HG03060 (cell line): ENCODE measurements at regions not wholly inside any gene's neighbourhood (a gene's known extent, or its start where the extent isn't known, plus 50 kb on each side); places are given as distances from the start of the nearest gene placed in this dataset.
"Not testable (repeated sequence)": the region's sequence is repeated elsewhere in the genome, so short reads cannot be mapped to it uniquely, and the experiment has no call there.

Experiments
- ATAC-seq: cut with Tn5 transposase; IDR thresholded peaks from one replicate; pipeline ENCODE4 v1.9.1; 2021; ENCODE audit warnings: low read depth, moderate number of reproducible peaks; ENCODE audit not compliant: unreplicated experiment

DNA sequence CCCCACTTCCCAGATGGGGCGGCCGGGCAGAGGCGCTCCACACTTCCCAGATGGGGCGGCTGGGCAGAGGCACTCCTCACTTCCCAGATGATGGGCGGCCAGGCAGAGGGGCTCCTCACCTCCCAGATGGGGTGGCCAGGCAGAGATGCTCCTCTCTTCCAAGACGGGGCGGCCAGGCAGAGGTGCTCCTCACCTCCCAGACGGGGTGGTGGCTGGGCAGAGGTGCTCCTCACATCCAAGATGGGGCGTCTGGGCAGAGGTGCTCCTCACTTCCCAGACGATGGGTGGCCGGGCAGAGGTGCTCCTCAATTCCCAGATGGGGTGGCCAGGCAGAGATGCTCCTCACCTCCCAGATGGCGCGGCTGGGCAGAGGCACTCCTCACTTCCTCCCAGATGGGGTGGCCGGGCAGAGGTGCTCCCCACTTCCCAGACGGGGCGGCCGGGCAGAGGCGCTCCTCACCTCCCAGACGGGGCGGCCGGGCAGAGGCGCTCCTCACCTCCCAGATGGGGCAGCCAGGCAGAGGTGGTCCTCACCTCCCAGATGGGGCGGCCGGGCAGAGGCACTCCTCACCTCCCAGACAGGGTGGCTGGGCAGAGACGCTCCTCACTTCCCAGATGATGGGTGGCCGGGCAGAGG is 275.2 kb downstream of the LIPI start:
- not testable (repeated sequence) for ATAC-seq

DNA sequence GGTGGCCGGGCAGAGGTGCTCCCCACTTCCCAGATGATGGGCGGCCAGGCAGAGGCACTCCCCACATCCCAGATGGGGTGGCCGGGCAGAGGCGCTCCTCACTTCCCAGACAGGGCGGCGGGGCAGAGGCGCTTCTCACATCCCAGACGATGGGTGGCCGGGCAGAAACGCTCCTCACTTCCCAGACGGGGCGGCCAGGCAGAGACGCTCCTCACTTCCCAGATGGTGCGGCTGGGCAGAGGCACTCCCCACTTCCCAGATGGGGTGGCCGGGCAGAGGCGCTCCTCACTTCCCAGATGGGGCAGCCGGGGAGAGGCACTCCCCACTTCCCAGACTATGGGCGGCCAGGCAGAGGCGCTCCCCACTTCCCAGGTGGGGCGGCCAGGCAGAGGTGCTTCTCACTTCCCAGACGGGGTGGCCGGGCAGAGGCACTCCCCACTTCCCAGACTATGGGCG is 275.8 kb downstream of the LIPI start:
- ATAC-seq: not testable (repeated sequence)

DNA sequence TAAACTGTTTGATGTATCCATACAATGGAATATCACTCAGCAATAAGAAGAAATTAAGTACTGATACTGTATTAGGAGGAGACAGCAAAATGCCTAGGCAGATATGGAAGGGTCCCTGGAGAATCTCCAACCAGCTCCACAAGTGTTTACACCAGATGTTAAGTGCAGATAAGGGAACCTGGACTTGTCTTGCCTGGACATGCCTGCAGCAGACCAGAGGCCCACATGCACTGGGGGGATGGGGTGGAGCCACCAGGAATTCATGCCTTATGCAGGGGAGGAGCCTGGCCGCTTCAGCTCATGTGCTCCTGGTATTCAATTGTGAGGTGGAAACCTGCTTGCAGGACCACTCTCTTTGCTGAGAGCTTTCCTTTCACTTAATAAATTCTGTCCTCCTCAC is 287.6 kb downstream of the LIPI start:
- ATAC-seq: not testable (repeated sequence)

DNA sequence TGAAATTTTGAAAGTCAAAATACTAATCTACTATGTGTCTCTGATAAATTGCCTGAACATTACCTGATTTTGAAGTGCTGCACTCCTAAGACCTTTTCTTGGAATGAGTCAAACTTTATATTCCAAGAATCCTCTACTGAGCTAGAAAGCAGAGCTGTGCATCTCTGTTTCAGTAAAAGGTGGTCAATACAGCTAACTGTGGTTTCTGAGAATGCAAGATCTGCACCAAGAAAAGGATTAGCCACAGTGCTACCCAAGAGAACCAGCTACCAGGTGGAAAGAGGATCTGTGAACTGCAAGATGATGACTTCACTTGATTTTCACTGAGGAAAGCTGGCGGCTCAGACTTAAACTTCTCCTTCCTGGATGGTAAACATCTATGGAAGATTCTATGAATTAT is 289.3 kb downstream of the LIPI start:
- not testable (repeated sequence) for ATAC-seq

DNA sequence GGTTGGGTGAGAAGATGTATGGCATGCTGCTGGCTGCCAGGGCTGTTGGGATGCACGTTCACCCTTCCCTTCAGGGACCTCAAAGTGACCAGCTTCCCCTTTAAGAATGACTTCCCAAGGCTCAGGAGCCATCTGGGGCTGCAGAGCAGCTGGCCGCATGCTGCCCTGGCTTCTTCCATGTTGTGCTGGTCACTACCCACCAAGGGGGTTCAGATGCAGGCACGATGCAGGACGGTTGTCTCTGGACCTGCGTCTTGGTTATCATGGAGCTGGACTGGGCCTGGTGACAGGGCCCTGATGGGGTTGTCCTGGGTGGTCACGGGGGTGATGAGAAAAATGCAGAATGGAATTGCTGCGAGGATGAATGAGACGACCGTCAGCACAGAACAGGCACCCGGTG is 297.8 kb downstream of the POTED start:
- ATAC-seq: not testable (repeated sequence)

DNA sequence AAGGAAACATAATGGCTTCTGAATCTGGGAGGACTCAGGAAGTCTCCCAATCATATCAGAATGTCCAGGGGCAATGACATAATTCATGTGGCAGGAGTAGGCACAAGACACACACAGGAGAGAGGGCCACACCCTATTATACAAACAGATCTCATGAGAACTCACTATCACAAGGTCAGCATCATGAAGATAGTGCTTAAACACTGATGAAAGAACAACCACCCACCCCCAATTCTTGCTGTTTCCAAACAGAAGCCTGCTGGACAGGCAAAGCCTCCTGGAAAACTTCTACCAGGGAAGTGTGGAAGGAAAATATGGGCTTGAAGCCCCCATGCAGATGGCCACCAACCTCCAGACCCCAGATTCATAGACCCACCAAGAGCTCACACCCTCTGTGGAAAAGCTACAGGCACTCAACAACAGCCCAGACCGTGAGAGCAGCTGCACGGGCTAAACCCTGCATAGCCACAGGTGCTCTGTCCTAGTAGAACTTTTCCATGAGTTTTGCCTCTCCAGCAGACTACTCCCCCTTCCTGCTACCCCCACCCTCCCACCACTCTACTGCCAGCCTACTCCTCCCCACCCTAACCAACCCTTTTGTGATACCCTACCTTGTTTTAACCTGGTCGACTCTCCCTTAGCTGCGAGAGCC is 287.1 kb downstream of the POTED start:
- ATAC-seq: not testable (repeated sequence)

DNA sequence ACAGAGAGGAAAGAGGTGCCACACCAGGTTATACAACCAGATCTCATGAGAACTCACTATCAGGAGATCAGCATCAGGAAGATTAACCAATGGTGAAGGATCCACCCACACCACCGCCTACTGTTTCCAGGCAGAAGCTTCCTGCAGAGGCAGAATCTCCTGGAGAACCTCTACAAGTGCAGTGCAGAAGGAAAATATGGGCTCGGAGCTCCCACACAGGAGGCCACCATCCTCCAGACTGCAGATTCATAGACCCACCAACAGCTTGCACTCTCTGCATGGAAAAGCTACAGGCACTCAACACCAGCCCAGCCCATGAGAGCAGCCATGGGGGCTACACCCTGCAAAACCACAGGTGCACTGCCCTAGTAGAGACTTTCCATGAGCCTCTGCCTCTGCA is 284.0 kb downstream of the POTED start:
- ATAC-seq: not testable (repeated sequence)

DNA sequence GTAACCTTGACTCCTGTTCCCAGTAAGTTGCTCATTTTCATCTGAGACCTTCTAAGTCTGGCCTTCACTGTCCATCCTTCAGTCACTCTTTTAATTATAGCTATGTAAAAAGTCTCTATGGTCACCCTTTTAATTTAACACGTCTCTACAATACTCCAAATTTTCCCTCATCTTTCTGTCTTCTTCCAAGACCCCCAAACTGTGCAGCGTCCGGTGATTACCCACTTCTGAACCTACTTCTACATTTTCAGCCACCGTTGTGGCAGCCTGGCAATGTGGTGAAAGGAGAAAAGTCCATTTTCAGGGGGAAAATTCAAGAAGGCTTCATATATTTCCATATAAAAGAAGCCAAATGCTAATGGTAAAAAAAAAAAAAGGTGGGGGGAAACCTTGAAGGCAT is 283.4 kb downstream of the POTED start:
- not testable (repeated sequence) for ATAC-seq

DNA sequence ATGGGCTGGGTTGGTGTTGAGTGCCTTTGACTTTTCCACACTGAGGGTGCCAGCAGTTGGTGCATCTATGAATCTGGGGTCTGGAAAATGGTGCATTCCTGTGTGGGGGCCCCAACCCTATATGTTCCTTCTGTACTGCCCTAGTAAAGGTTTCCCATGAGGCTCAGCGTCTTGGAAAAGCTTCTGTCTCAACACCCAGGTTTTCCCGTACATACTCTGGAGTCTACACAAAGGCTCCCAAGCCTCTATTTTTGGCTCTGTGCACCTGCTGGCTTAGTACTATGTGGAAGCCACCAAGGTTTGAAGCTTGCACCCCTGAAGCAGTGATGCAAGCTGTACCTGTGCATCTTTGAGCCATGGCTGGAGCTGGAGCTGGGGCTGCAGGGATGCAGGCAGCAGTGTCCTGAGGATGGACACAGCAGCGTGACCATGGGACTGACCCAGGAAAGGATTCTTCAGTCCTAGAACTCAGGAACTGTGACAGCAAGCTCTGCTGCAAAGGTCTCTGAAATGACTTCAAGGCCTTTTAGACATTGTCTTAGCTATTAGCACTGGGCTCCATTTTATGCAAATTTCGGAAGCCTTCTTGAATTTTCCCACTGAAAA is 282.7 kb downstream of the POTED start:
- ATAC-seq: not testable (repeated sequence)

DNA sequence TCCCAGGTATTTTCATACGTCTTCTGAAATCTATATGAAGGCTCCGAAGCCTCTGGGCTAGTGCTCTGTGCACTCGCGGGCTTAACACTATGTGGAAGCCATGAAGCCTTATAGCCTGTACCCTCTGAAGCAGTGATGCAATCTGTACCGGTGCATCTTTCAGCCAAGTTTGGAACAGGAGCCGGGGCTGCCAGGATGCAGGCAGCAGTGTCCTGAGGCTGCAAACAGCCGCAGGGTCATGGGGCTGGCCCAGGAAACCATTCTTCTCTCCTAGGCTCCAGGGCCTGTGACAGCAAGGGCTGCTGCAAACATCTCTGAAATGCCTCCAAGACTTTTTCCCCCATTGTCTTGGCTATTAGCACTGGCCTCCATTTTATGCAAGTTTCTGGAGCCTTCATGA is 279.6 kb downstream of the POTED start:
- not testable (repeated sequence) for ATAC-seq

DNA sequence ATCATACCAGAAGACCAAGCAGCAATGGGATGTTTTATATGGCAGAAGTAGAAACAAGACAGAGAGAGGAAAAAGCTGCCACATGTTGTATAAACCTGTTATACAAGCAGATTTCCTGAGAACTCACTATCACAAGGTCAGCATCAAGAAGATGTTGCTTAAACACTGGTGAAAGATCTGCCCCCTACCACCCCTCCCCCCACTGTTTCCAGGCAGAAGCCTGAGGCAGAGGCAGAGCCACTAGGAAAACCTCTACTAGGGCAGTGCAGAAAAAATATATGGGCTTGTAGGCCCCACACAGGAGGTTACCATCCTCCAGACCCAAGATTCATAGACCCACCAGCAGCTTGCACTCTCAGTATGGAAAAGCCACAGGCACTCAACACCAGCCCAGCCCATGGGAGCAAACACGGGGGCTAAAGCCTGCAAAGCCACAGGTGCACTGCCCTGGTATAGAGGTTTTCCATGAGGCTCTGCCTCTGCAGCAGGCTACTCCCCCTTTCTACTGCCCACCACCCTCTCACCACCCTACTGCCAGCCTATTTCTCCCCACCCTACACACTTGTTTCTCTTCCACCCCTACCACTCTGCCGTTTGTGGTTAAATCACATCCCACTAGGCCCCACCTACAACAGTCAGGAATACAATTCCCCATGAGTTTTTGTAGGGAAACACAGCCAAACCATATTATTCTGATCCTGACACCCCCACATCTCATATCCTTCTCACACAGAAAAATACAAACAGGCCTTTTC is 274.2 kb downstream of the POTED start:
- not testable (repeated sequence) for ATAC-seq

DNA sequence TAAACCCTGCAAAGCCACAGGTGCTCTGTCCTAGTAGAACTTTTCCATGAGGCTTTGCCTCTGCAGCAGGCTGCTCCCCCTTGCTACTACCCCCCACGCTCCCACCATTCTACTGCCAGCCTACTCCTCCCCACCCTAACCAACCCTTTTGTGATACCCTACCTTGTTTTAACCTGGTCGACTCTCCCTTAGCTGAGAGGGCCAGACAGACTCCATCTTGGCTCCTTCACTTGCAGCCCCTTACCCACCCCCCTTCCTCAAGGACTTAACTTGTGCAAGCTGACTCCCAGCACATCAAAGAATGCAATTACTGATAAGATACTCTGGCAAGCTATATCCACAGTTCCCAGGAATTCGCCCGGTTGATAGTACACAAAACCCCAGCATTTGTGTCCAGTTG is 267.9 kb downstream of the POTED start:
- ATAC-seq: not testable (repeated sequence)

DNA sequence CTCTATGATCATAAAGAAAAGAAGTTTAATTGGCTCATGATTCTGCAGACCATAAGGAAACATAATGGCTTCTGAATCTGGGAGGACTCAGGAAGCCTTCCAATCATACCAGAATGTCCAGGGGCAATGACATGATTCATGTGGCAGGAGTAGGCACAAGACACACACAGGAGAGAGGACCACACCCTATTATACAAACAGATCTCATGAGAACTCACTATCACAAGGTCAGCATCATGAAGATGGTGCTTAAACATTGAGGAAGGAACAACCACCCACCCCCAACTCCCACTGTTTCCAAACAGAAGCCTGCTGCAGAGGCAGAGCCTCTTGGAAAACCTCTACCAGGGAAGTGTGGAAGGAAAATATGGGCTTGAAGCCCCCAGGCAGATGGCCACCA is 267.4 kb downstream of the POTED start:
- ATAC-seq: not testable (repeated sequence)

DNA sequence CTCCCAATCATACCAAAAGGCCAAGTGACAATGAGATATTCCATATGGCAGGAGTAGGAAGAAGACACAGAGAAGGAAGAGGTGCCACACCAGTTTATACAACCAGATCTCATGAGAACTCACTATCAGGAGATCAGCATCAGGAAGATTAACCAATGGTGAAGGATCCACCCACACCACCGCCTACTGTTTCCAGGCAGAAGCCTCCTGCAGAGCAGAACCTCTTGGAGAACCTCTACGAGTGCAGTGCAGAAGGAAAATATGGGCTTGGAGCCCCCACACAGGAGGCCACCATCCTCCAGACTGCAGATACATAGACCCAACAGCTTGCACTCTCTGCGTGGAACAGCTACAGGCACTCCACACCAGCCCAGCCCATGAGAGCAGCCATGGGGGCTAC is 264.4 kb downstream of the POTED start:
- not testable (repeated sequence) for ATAC-seq

DNA sequence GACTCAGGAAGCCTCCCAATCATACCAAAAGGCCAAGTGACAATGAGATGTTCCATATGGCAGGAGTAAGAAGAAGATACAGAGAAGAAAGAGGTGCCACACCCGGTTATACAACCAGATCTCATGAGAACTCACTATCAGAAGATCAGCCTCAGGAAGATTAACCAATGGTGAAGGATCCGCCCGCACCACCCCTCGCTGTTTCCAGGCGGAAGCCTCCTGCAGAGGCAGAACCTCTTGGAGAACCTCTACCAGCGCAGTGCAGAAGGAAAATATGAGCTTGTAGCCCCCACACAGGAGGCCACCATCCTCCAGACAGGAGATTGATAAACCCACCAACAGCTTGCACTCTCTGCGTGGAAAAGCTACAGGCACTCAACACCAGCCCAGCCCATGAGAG is 245.1 kb downstream of the POTED start:
- no peak for ATAC-seq

DNA sequence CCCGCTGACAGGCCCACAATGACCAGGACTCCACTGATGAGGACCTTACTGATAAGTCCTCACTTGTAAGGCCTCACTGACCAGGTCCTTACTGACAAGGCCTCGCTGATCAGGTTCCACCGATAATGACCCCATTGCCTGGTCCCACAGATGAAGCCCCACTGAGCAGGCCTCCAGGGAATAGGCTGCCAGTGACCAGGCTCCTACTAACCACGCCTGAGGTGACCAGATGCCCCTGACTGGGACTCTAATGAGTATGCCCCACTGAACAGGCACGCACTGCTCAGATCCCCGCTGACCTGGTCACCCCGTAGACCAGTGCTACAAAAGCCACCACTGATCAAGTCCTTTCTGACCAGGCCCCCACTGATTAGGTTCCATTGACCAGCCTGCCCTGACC is 241.2 kb downstream of the POTED start:
- ATAC-seq: not testable (repeated sequence)

DNA sequence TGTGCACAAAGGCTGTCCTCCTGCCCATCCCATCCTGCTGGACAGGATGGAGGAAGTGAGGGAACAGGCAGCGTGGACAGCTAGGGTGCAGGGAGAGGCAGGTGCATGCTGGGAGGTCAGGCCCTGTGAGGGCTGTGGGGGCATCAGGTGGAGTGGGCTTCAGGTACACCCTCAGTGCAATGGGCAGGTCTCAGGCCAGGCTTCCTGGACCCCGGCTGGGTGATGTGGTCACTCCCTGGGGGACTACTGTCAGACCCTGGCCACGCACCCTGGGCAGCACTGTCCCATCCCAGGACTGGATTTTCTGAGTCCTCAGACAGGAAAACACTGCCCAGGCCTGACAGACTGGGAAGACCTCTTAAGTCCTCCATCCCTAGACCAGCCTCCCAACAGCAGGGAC is 239.9 kb downstream of the POTED start:
- not testable (repeated sequence) for ATAC-seq

DNA sequence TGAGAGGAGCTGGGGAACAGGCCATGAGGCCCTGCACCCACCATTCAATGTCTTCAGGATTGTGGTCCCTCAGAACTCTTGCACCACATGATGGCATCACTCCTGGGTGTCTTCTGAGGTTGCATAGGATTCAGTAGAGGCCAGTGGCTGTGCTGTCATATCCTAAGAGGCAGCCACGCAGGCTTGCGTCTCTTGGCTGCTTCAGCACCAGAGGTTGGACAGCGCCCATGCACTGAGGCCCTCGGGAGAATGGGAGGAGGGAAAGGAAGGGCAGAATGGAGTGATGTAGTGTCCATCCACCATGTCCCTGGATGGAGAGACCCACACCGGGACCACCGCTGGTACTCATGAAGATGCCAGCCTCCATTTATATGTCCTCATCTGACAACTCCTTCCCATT is 237.1 kb downstream of the POTED start:
- ATAC-seq: not testable (repeated sequence)

DNA sequence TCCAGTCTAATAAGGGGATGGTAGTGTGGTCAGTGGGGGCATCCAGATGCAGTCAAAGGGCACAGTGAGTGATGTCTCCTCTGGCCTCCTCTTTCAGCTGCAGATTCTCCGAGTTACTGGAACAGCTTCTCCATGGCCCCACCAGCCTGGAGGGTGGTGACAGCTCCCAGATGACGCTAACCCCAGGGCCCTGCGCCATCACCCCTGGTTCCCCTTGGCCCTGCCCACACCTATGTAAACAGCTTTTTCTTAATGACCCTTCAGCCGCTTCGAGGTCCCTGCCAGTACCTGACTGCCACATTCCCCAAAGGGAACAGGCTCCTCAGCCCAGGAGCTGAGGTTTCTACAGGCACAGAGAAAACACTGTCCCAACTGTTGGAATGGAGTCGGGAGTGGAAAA is 235.0 kb downstream of the POTED start:
- not testable (repeated sequence) for ATAC-seq

DNA sequence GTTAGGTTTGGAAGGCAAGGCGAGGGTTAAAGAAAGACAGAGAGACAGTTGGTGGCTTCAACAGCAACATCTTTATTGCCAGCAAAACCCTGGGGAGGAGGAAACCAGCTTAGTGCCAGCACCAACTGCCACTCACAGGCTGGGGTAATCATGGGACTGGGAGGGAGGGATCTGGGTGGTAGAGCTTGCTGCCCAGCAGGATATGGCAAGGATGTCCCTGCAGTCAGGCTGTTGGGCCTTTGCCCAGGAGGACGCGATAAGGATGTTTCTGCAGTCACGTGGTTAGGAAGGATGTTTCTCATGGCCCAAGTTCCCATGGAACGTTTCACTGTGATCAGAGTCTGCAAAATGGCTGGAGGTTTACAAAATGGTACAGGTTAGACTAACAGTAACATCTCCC is 233.5 kb downstream of the POTED start:
- not testable (repeated sequence) for ATAC-seq

DNA sequence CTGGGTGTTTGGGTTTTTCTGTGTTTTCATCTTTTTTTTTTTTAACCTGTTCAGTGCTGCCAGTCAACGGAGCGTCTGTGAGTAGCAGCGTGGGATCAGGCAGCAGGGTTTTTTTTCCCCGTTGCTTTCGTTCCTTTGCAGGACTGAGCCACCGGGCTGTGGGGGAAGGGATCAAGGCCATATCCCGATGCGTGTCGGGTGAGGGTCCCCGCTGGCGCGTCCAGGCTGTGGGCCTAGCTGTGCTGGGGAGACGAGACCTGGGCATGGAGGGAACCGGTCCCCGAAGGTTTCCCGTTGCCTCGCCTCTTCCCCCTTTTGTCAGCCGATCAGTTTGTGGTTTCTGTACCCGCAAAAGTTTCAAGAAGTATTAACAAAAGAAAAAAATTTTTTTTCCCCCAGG is 218.1 kb downstream of the POTED start:
- ATAC-seq: not testable (repeated sequence)
